Neural crest cell (in vitro differentiated cells): ENCODE measurements at regions not wholly inside any gene's neighbourhood (a gene's known extent, or its start where the extent isn't known, plus 50 kb on each side); places are given as distances from the start of the nearest gene placed in this dataset.

Experiments used
- DNase-seq: peaks from one replicate; pipeline ENCODE4 v3.0.0; 2021; ENCODE audit warnings: low read depth, mixed read lengths, low spot score
- H3K27ac Mint-ChIP-seq: one replicate; pipeline ENCODE4 v1.8.0; 2021; ENCODE audit warnings: mild to moderate bottlenecking, mixed read lengths; ENCODE audit not compliant: unreplicated experiment
- H3K27me3 Mint-ChIP-seq: 2 replicates; pipeline ENCODE4 v1.8.0; 2021; ENCODE audit warnings: low read depth, mild to moderate bottlenecking, mixed read lengths
- H3K36me3 Mint-ChIP-seq: 2 replicates; pipeline ENCODE4 v1.8.0; 2021; ENCODE audit warnings: low read depth, mild to moderate bottlenecking, mixed read lengths
- H3K4me1 Mint-ChIP-seq: 2 replicates; pipeline ENCODE4 v1.8.0; 2021; ENCODE audit warnings: mixed read lengths
- H3K4me3 Mint-ChIP-seq: one replicate; pipeline ENCODE4 v1.8.0; 2021; ENCODE audit warnings: mild to moderate bottlenecking, mixed read lengths
- H3K9me3 Mint-ChIP-seq: 2 replicates; pipeline ENCODE4 v1.8.0; 2021; ENCODE audit warnings: mixed read lengths
- CTCF ChIP-seq: fragments of 200-600 bp; sonication (generic); conservative IDR thresholded peaks from 2 replicates; pipeline ENCODE4 v1.5.0; 2021; ENCODE audit warnings: antibody characterized with exemption, mild to moderate bottlenecking

- TF ChIP-seq CTCF: no peak
- Mint-ChIP-seq H3K27ac (no peak overlapping the region), H3K4me1 (no peaks in the 10 kb centered on the region), H3K36me3 (no peaks in the 10 kb centered on the region), H3K4me3 (no peak overlapping the region), H3K9me3 (no peaks in the 10 kb centered on the region), H3K27me3 (no peaks in the 10 kb centered on the region)
- no peak for DNase-seq
These were observed 633.6 kb upstream of the UBE2E2 start for GRCh38 chr3:22569570-22569969.

GRCh38 chr3:22581007-22581406 is 622.1 kb upstream of the UBE2E2 start:
- no peaks in the 10 kb centered on the region for H3K36me3 Mint-ChIP-seq
- H3K4me3 Mint-ChIP-seq: no peak overlapping the region
- H3K27me3 Mint-ChIP-seq: peaks cover 26% of the 10 kb centered on the region
- peaks cover 21% of the 10 kb centered on the region for H3K4me1 Mint-ChIP-seq
- H3K9me3 Mint-ChIP-seq: no peaks in the 10 kb centered on the region
- no peak overlapping the region for H3K27ac Mint-ChIP-seq
- DNase-seq: no peak
- TF ChIP-seq CTCF: no peak

GRCh38 chr3:22582266-22582665 is 620.9 kb upstream of the UBE2E2 start:
- Mint-ChIP-seq H3K27me3 (peaks cover 36% of the 10 kb centered on the region), H3K4me1 (peaks cover 21% of the 10 kb centered on the region), H3K36me3 (no peaks in the 10 kb centered on the region), H3K27ac (no peak overlapping the region), H3K4me3 (no peak overlapping the region), H3K9me3 (no peaks in the 10 kb centered on the region)
- TF ChIP-seq CTCF: no peak
- DNase-seq: no peak

GRCh38 chr3:22585504-22585903 is 617.6 kb upstream of the UBE2E2 start:
- H3K9me3 Mint-ChIP-seq: no peaks in the 10 kb centered on the region
- peaks cover 21% of the 10 kb centered on the region for H3K4me1 Mint-ChIP-seq

GRCh38 chr3:22585911-22586310 is 617.2 kb upstream of the UBE2E2 start:
- Mint-ChIP-seq H3K27ac (no peak overlapping the region), H3K4me1 (peaks cover 17% of the 10 kb centered on the region), H3K9me3 (no peaks in the 10 kb centered on the region), H3K36me3 (no peaks in the 10 kb centered on the region), H3K4me3 (no peak overlapping the region), H3K27me3 (peaks cover 57% of the 10 kb centered on the region)
- no peak for DNase-seq
- no peak for TF ChIP-seq CTCF

More at GRCh38 chr3:22585504-22585903, 617.6 kb upstream of the UBE2E2 start:
- DNase-seq: no peak
- Mint-ChIP-seq H3K36me3 (no peaks in the 10 kb centered on the region), H3K27me3 (peaks cover 53% of the 10 kb centered on the region), H3K27ac (no peak overlapping the region), H3K4me3 (no peak overlapping the region)
- TF ChIP-seq CTCF: no peak

GRCh38 chr3:22587446-22587845 is 615.7 kb upstream of the UBE2E2 start:
- no peak for DNase-seq
- H3K4me3 Mint-ChIP-seq: no peak overlapping the region
- no peaks in the 10 kb centered on the region for H3K9me3 Mint-ChIP-seq

More at GRCh38 chr3:22587446-22587845, 615.7 kb upstream of the UBE2E2 start:
- peaks cover 6% of the 10 kb centered on the region for H3K4me1 Mint-ChIP-seq
- no peak for TF ChIP-seq CTCF
- no peak overlapping the region for H3K27ac Mint-ChIP-seq
- peaks cover 57% of the 10 kb centered on the region for H3K27me3 Mint-ChIP-seq
- H3K36me3 Mint-ChIP-seq: no peaks in the 10 kb centered on the region
